ENCODE measurements at regions not wholly inside any gene's neighbourhood (a gene's known extent, or its start where the extent isn't known, plus 50 kb on each side); places are given as distances from the start of the nearest gene placed in this dataset.

- Histone ChIP-seq H3K27me3 (ENCODE audit: insufficient read depth, low read length) (no peaks in the 10 kb centered on the region), H3K4me2 (ENCODE audit: insufficient read depth, insufficient read length, low read length) (no peak overlapping the region), H3K4ac (ENCODE audit: low read depth, low read length) (no peak overlapping the region), H2BK120ac (ENCODE audit: low read depth, low read length, poor library complexity, severe bottlenecking) (no peak overlapping the region), H3K23ac (ENCODE audit: insufficient read length, low read depth, low read length) (no peak overlapping the region), H3T11ph (ENCODE audit: low read length) (no peak overlapping the region), H2BK15ac (ENCODE audit: low read depth, low read length) (no peak overlapping the region), H2BK20ac (ENCODE audit: low read depth, low read length, poor library complexity, severe bottlenecking) (no peak overlapping the region), H2BK12ac (ENCODE audit: insufficient read length, low read depth, low read length) (no peak overlapping the region), H3K79me1 (ENCODE audit: insufficient read depth, low read depth, low read length, poor library complexity, severe bottlenecking) (no peaks in the 10 kb centered on the region), H3K9me3 (ENCODE audit: control insufficient read depth, low read depth, low read length) (no peaks in the 10 kb centered on the region), H2AFZ (ENCODE audit: low read length) (no peak overlapping the region), H3K14ac (ENCODE audit: insufficient read depth, low read length) (no peak overlapping the region), H3K9ac (ENCODE audit: extremely low read depth, insufficient read length, low read length) (no peak overlapping the region), H4K5ac (ENCODE audit: insufficient read length, low read depth, low read length) (no peak overlapping the region), H3K79me2 (ENCODE audit: insufficient read depth, low read length) (no peaks in the 10 kb centered on the region), H2AK5ac (ENCODE audit: insufficient read length, low read length) (no peak overlapping the region), H3K27ac (ENCODE audit: insufficient read length, low read depth, low read length) (no peak overlapping the region), H4K20me1 (ENCODE audit: control insufficient read depth, insufficient read depth, insufficient read length) (no peaks in the 10 kb centered on the region), H3K4me1 (ENCODE audit: insufficient read depth, low read length) (no peaks in the 10 kb centered on the region), H4K8ac (replicated peaks; ENCODE audit: insufficient read length, low read depth, low read length) (no peak overlapping the region), H3K56ac (ENCODE audit: insufficient read length, low read depth, low read length) (no peak overlapping the region), H3K23me2 (ENCODE audit: insufficient read length, low read depth, low read length, poor library complexity, severe bottlenecking) (no peaks in the 10 kb centered on the region), H2BK5ac (ENCODE audit: insufficient read length, low read length) (no peak overlapping the region), H4K91ac (ENCODE audit: insufficient read length, low read depth, low read length) (no peak overlapping the region), H3K18ac (ENCODE audit: insufficient read length, low read depth, low read length) (no peak overlapping the region)
- H3K4me3 Mint-ChIP-seq: no peak overlapping the region
- WGBS (ENCODE audit: extremely low coverage, insufficient read length, low lambda C conversion rate): no CpG with 5 or more reads among the region's 7 CpGs
- H3K27ac Mint-ChIP-seq: no peak overlapping the region
- peaks cover 0 to 6% (median 0%) of the 10 kb centered on the region in 3 experiments; a peak in 2 of 7 replicates for H3K36me3 Mint-ChIP-seq (ENCODE audit: insufficient read depth in 1 of 3, low read depth in 3 of 3)
- H3K27me3 Mint-ChIP-seq (ENCODE audit: low read depth): 0 out of 2 replicates have a peak, but pooled peaks cover 3% of the 10 kb centered on the region
- peaks cover 0 to 6% of the 10 kb centered on the region in 2 experiments; a peak in 4 of 5 replicates for H3K9me3 Mint-ChIP-seq
- peaks cover 12 to 21% of the 10 kb centered on the region in 2 experiments for H3K4me1 Mint-ChIP-seq
- no peak for DNase-seq
- TF ChIP-seq, protein P1, sequence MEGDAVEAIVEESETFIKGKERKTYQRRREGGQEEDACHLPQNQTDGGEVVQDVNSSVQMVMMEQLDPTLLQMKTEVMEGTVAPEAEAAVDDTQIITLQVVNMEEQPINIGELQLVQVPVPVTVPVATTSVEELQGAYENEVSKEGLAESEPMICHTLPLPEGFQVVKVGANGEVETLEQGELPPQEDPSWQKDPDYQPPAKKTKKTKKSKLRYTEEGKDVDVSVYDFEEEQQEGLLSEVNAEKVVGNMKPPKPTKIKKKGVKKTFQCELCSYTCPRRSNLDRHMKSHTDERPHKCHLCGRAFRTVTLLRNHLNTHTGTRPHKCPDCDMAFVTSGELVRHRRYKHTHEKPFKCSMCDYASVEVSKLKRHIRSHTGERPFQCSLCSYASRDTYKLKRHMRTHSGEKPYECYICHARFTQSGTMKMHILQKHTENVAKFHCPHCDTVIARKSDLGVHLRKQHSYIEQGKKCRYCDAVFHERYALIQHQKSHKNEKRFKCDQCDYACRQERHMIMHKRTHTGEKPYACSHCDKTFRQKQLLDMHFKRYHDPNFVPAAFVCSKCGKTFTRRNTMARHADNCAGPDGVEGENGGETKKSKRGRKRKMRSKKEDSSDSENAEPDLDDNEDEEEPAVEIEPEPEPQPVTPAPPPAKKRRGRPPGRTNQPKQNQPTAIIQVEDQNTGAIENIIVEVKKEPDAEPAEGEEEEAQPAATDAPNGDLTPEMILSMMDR (conservative IDR thresholded peaks at IDR 0.05): no peak
These were observed 57.7 kb upstream of the CTNNB1 start for GRCh38 chr3:41141433-41142167.

All from H9 (cell line).